Natural killer cell treated with Interleukin-12 subunit alpha and Interleukin-12 subunit beta and Interleukin-15 and Interleukin-18, amount 100 ng/mL, for 72 hours (primary cell): ENCODE measurements at regions not wholly inside any gene's neighbourhood (a gene's known extent, or its start where the extent isn't known, plus 50 kb on each side); places are given as distances from the start of the nearest gene placed in this dataset.
"Not testable (repeated sequence)": the region's sequence is repeated elsewhere in the genome, so short reads cannot be mapped to it uniquely, and the experiment has no call there.

ENCODE experiments used
- ATAC-seq, 2 donors: fragments of 150-1000 bp; cut with Tn5 transposase in 1 of 2; sonication (Bioruptor Pico), chemical (Tn5 transposase) in 1 of 2; 2 replicates each; pipeline ENCODE4 v1.10.0; 2021
- DNase-seq: peaks from one replicate; pipeline ENCODE4 v3.0.0; 2022; ENCODE audit warnings: low spot score
- H3K27ac Mint-ChIP-seq, 2 donors: 1 replicate in 1 of 2; 2 replicates in 1 of 2; pipeline ENCODE4 v1.8.0; 2022; ENCODE audit warnings: mixed read lengths in 2 of 2, mild to moderate bottlenecking in 1 of 2, moderate library complexity in 1 of 2
- H3K27me3 Mint-ChIP-seq, 2 donors: 1 replicate in 1 of 2; 2 replicates in 1 of 2; pipeline ENCODE4 v1.8.0; 2022; ENCODE audit warnings: mixed read lengths in 2 of 2
- H3K36me3 Mint-ChIP-seq: one replicate; pipeline ENCODE4 v1.8.0; 2022; ENCODE audit warnings: mixed read lengths
- H3K4me1 Mint-ChIP-seq, 2 donors: 1 replicate in 1 of 2; 2 replicates in 1 of 2; pipeline ENCODE4 v1.8.0; 2022; ENCODE audit warnings: low read depth in 2 of 2, mixed read lengths in 2 of 2, mild to moderate bottlenecking in 1 of 2
- H3K4me3 Mint-ChIP-seq: one replicate; pipeline ENCODE4 v1.8.0; 2022; ENCODE audit warnings: mixed read lengths
- H3K9me3 Mint-ChIP-seq: 2 replicates; pipeline ENCODE4 v1.8.0; 2022; ENCODE audit warnings: mixed read lengths

DNA sequence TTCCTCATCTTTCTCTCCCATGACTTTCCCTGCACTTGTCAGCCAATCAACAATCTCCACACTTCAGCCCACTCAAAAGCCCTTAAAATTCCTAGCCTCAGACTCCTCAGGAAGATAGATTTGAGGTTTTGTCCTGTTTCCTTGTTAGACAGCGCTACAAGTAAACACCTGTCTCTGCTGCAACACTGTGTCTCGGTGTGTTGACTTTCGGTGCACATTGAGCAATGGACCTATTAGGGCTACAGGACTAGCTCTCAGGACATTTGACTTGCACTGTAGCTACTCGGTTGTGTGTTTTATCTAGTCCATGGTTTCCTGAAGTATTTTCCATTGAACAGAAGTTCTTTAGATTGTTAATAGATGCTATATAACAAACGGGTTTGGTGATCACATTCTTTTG is 140.9 kb upstream of the XPO1 start:
- Mint-ChIP-seq H3K4me3 (no peak overlapping the region), H3K27me3 (peaks cover 0 to 5% of the 10 kb centered on the region in 2 donors), H3K36me3 (peaks cover 29% of the 10 kb centered on the region), H3K27ac (no peak overlapping the region), H3K9me3 (peaks cover 10% of the 10 kb centered on the region), H3K4me1 (no peaks in the 10 kb centered on the region)
- DNase-seq (no peak), ATAC-seq (no peak)

DNA sequence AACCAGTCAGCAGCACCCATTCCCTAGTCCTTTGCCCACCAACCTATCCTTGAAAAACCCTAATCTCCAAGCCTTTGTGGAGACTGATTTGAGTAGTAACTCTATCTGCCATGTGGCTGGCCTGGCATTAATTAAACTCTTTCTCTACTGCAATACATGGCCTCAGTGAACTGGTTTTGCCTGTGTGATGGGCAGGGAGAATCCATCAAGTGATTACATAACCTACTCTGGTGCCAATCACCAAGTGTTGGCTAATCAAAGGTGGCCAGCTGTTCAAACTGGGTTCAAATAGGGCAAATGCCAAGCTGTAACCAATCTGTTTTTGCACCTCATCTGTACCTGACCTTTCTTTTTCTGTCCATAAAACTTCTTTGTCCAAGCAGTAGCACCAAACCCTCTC is 139.8 kb upstream of the XPO1 start:
- ATAC-seq, result no peak
- peaks cover 10% of the 10 kb centered on the region for H3K9me3 Mint-ChIP-seq
- no peak overlapping the region for H3K4me3 Mint-ChIP-seq
- H3K36me3 Mint-ChIP-seq, result peaks cover 31% of the 10 kb centered on the region
- H3K27me3 Mint-ChIP-seq, result peaks cover 0 to 5% of the 10 kb centered on the region in 2 donors
- H3K27ac Mint-ChIP-seq, result no peak overlapping the region
- no peak for DNase-seq
- no peaks in the 10 kb centered on the region for H3K4me1 Mint-ChIP-seq

DNA sequence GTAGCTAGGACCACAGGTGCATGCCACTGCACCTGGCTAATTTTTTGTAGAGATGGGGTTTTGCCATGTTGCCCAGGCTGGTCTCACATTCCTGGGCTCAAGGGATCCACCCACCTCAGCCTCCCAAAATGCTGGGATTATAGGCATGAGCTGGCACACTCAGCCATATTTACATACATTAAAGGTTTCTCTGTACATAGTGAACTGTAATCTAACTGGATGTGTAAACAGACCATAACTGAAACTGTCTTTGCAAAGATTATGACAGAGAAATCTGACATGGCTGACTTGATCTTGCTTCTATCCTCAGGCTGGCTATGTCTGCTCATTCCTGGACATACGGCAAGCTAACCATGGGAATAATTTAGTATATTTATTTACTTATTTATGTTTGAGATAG is 139.2 kb upstream of the XPO1 start:
- Mint-ChIP-seq H3K27ac (no peak overlapping the region), H3K36me3 (peaks cover 31% of the 10 kb centered on the region), H3K4me1 (no peaks in the 10 kb centered on the region), H3K27me3 (peaks cover 0 to 5% of the 10 kb centered on the region in 2 donors), H3K4me3 (no peak overlapping the region), H3K9me3 (peaks cover 10% of the 10 kb centered on the region)
- ATAC-seq, result no peak
- no peak for DNase-seq

DNA sequence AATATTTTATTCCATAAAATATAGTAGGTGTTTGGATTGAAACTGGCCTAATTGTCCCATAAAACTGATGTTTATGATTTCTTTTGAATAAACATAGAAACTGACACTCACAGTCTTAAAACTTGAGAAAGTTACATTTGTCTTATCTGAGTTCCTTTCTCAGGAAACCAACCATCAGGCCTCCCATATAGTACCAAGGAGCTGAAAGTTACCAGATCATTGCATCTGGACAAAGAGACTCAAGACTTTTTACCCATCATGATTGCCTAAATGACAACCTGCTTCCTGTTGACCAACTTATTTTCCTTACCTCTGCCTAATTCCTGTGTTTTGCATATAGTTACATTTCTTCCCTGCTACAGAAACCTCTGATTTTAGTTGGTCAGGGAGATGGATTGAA is 137.0 kb upstream of the XPO1 start:
- Mint-ChIP-seq H3K36me3 (peaks cover 31% of the 10 kb centered on the region), H3K27me3 (peaks cover 0 to 5% of the 10 kb centered on the region in 2 donors), H3K4me1 (peaks cover 13% of the 10 kb centered on the region in 2 donors), H3K9me3 (peaks cover 10% of the 10 kb centered on the region), H3K27ac (no peak overlapping the region), H3K4me3 (no peak overlapping the region)
- no peak for ATAC-seq
- no peak for DNase-seq

DNA sequence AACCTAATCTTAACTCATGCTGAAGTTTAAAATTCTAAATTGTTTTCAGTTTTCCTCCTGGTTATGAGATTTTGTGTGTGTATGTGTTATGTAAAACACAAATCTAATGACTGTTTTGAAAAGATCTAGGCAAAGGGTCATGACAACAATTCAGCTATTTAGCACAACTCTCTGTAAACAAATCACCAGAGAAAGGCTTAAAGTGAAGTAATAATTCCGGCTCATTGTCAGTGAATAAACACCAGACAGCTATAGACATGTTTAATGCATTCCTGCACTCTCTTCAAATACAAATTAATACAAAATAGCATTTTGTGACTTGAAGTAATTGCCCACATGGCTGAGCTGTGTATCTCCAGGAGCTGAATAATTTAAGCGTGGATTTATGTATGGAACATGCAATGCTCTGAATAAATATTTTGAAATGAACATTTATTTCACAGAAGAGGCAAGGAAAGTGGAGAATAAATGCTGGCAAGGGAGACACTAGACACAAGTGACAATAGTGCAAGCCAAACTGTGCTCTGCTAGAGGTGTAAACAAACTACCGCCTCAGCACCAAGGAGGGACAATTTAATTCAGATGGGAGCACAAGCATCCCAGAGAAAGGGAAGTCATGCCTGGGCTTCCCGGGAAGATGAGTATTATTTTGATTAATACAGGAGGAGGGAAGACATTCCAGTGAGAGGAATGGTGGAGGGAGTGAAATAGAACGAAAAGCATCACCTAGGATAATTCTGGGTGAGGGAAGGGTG is 133.6 kb upstream of the XPO1 start:
- Mint-ChIP-seq H3K27ac (peak overlapping the region; percentile 86 to 97), H3K9me3 (peaks cover 10% of the 10 kb centered on the region)
- ATAC-seq, result no peak

DNA sequence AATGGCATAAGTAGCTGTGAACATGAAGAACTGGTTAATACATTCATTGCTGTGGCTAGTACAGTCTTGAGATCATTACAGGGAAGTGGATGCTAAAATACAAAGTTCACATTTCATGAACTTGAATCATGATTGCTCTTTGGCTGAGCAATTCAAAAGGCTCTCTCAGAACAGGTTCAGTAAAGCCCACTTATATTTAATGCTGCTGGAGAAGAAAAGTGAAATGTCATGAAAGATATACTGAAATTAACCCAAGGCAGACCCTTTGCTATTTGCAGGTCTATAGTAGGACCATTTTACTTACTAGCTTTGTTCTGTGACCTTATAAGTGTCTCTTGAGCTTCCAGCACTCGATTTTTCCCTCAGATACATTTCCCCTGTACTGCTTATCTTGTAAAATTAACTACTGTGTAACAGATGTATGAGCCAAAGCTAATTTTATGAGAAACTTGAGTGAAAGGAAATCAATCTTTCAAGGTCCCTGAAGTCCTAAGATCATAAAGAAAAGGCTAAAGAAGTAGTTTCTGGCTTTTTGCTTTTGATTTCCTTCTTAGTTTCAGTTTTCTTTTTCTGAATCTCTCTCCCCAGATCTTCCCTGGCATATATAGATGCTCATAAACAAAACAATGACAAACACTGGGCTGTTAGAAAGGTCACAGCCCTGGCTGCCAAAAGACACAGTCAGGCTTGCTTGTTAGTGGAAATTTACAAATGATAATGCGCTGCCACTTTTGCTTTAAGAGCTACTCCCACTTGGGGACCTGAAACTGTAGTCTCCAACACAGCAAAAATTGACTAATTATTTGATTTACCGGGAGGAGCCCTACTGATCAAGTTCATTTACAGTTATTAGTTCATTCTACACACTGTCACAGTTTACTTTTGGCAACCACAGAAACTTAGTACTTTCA is 132.7 kb upstream of the XPO1 start:
- no peaks in the 10 kb centered on the region for H3K27me3 Mint-ChIP-seq
- H3K27ac Mint-ChIP-seq, result peak overlapping the region; percentile 86 to 97
- DNase-seq (no peak), ATAC-seq (peak; percentile 70 to 72)
- peaks cover 8% of the 10 kb centered on the region for H3K9me3 Mint-ChIP-seq
- peak overlapping the region; percentile 78 for H3K4me3 Mint-ChIP-seq
- H3K4me1 Mint-ChIP-seq, result peaks cover 13 to 14% of the 10 kb centered on the region in 2 donors
- peaks cover 20% of the 10 kb centered on the region for H3K36me3 Mint-ChIP-seq

More for the DNA sequence above, 133.6 kb upstream of the XPO1 start:
- Mint-ChIP-seq H3K4me1 (peaks cover 13 to 14% of the 10 kb centered on the region in 2 donors), H3K36me3 (peaks cover 27% of the 10 kb centered on the region), H3K4me3 (peak overlapping the region; percentile 78), H3K27me3 (no peaks in the 10 kb centered on the region)
- DNase-seq, result no peak

DNA sequence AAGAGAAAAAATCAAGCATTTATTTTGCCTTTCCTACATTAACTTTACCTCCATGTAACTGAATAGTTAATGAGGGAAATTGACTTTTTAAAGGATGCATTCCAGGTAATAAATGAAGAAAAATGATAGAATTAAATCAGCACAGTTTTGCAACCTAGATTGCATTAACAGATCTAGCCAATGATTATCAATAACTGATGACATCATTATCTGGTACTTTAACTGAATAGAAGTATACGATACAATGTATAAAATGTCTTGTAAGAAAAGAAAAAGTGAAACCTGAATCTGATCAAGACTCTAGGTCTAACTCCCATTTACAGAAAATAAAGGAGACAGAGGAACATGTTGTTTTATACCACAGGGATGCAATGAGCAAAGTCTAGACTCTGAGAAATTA is 126.0 kb upstream of the XPO1 start:
- H3K27ac Mint-ChIP-seq, result peak overlapping the region in 1 of 2 donors; percentile 26
- peaks cover 6 to 18% of the 10 kb centered on the region in 2 donors for H3K4me1 Mint-ChIP-seq
- H3K36me3 Mint-ChIP-seq, result no peaks in the 10 kb centered on the region
- ATAC-seq (no peak), DNase-seq (no peak)
- H3K9me3 Mint-ChIP-seq, result no peaks in the 10 kb centered on the region
- H3K4me3 Mint-ChIP-seq, result no peak overlapping the region
- no peaks in the 10 kb centered on the region for H3K27me3 Mint-ChIP-seq

DNA sequence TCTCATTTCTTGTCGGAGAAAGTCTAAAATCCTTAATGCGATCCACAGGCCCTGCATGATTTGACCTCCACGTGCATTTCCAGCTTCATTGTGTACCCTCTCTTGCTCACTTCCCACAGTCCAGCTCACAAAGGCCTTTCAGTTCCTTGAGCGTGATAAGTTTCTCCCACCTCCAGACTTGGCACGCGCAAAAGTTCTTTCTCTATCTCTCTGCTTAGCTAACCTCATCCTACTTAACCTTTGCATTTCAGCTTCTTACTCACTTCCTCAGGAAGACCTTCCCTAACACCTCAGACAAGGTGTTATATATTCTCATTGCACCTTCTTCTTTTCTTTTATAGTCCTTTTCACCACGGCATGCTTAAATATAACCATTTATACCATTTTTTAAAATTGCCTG is 124.8 kb upstream of the XPO1 start:
- Mint-ChIP-seq H3K4me1 (peaks cover 6 to 21% of the 10 kb centered on the region in 2 donors), H3K4me3 (peak overlapping the region; percentile 21), H3K9me3 (no peaks in the 10 kb centered on the region), H3K36me3 (no peaks in the 10 kb centered on the region), H3K27ac (peak overlapping the region in 1 of 2 donors; percentile 10), H3K27me3 (no peaks in the 10 kb centered on the region)
- DNase-seq, result no peak
- peak; percentile 70 for ATAC-seq

DNA sequence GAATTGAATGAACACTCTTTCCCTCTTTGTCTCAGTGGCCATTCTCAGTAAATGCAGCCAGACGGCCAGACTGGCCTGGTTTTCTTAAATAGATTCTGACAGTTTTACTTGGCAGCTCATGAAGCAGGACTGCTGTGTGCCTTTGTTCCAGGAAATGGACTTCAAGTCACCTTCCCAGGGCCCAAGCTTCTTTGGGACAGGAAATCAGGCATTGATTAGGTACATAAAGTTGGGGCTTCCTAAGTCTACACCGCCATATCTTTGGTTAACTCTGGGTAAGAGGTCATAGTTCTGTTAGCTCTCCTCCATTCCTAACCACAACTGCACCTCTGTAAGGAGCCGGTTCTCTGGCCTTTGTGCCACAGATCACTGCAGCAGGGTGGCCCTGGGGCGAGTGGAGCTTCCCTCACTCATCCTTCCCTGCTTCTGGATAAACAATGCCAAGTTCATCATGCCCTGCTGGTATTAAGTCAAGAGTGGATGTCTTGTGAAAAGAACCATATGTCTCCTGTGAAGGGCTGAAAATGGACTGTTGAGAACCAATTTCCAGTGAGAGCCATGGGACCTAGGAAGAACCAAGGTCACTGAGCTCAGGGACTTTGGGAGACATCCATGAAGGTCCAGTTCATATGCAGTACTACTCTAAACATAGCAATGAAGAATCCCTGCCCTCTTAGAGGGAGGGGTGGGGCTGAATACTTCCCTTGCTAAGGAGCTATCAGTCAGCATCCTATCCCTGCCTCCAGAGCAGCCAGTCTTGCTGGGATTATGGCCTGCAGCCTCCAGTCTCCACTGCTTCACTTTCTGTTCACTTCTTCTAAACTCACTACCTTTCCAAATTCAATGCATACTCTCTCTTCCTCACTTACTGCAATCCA is 122.6 kb upstream of the XPO1 start:
- H3K4me1 Mint-ChIP-seq, result peaks cover 6 to 21% of the 10 kb centered on the region in 2 donors
- ATAC-seq, result no peak
- no peaks in the 10 kb centered on the region for H3K27me3 Mint-ChIP-seq
- H3K9me3 Mint-ChIP-seq, result no peaks in the 10 kb centered on the region
- H3K36me3 Mint-ChIP-seq, result no peaks in the 10 kb centered on the region
- no peak for DNase-seq
- no peak overlapping the region for H3K4me3 Mint-ChIP-seq
- no peak overlapping the region for H3K27ac Mint-ChIP-seq

DNA sequence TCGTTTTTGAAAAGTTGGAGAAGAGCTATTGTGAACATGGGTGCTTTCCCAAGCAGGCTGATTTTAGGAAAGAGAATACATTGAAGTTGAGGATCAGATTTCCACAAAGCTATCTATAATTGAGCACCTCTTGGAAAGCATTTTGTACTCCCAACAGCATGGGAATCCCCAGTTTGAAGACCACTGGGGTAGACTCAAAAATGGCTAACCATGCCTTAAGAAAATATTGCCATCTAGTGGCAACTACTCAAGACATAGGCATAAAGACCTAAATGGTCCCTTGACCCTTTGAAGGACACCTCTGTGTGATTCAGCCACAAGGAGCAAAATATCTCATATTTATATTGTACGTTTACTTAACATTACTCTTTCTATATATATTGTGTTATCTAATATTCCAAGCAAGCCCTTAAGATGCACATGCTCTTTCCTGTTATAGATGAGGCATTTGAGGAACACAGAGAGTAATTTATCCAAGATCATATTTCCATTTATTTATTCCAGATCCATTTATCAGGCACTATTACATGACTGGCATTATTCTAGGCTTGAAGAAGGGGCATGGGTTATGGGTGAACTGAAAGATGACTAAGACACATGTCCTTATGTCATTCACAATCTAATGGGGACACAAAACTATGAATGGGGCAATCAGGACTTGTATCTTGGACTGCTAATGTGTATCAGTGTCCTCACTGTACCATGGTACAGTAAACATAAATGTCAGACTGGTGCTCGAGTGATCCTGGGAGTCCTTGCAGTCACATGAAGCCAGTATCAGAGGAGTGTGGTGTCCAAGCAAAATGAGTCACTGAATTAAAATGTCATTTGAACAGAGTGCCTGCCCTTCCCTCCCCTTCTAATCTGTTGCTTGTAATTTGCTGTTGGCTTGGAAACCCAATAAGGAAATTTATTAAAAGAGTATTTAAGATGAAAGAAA is 121.0 kb upstream of the XPO1 start:
- ATAC-seq (no peak), DNase-seq (no peak)
- Mint-ChIP-seq H3K27me3 (no peaks in the 10 kb centered on the region), H3K27ac (no peak overlapping the region), H3K36me3 (no peaks in the 10 kb centered on the region), H3K9me3 (no peaks in the 10 kb centered on the region), H3K4me1 (peaks cover 6 to 17% of the 10 kb centered on the region in 2 donors), H3K4me3 (no peak overlapping the region)

DNA sequence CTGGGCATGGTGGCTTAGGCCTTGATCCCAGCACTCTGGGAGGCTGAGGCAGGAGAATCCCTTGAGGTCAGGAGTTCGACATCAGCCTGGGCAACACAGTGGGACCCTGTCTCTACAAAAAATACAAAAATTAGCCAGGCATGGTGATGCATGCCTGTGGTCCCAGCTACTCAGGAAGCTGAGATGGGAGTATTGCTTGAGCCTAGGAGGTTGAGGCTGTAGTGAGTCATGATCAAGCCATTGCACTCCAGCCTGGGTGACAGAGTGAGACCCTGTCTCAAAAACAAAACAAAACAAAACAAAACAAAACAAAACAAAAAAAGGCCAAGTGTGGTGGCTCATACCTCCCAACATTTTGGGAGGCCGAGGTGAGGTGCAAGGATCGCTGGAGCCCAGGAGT is 111.8 kb upstream of the XPO1 start:
- H3K27me3 Mint-ChIP-seq, H3K4me3 Mint-ChIP-seq, H3K9me3 Mint-ChIP-seq, ATAC-seq, DNase-seq, H3K36me3 Mint-ChIP-seq, H3K27ac Mint-ChIP-seq, H3K4me1 Mint-ChIP-seq: not testable (repeated sequence)

DNA sequence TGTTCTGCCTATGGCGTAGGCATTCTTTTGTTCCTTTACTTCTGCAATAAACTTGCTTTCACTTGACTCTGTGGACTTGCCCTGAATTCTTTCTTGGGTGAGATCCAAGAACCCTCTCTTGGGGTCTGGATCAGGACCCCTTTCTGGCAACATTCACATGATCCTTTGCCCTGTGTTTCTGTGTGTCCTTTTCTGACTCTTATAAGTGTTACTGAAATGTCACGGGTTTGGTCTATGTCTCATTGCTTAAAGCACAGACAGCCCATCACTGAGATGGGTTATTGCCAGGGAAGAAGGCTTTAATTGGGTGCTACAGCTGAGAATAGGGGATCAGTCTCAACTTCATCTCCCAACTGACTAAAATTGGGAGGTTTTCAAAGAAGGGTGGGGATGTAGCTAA is 110.9 kb upstream of the XPO1 start:
- no peaks in the 10 kb centered on the region for H3K27me3 Mint-ChIP-seq
- no peaks in the 10 kb centered on the region for H3K36me3 Mint-ChIP-seq
- H3K9me3 Mint-ChIP-seq, result no peaks in the 10 kb centered on the region
- ATAC-seq (no peak), DNase-seq (no peak)
- H3K4me1 Mint-ChIP-seq, result no peaks in the 10 kb centered on the region
- no peak overlapping the region for H3K4me3 Mint-ChIP-seq
- H3K27ac Mint-ChIP-seq, result no peak overlapping the region

DNA sequence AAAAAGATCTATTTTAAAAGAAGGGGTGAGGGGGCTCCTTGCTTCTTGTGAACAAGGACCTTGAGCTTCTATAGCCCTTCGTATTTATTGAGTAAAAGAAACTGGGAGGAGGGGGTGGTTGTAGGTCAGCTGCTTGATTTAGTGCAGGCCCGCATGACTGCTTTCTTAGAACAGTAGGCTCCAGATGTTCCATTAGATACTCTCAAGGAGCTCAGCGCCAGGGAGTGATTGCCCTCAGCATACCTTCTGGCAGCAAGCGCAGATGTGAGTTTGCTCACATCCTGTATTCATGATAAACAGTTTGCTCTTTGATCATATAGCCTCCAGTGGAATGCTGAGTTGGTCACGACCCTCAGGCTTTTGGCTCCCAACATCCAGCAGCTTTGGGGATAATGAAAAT is 108.9 kb upstream of the XPO1 start:
- Mint-ChIP-seq H3K27ac (no peak overlapping the region), H3K4me3 (no peak overlapping the region), H3K9me3 (no peaks in the 10 kb centered on the region), H3K36me3 (no peaks in the 10 kb centered on the region), H3K27me3 (no peaks in the 10 kb centered on the region), H3K4me1 (no peaks in the 10 kb centered on the region)
- DNase-seq, result no peak
- no peak for ATAC-seq
